ENCODE measurements at regions not wholly inside any gene's neighbourhood (a gene's known extent, or its start where the extent isn't known, plus 50 kb on each side); places are given as distances from the start of the nearest gene placed in this dataset.
"Not testable (repeated sequence)": the region's sequence is repeated elsewhere in the genome, so short reads cannot be mapped to it uniquely, and the experiment has no call there.

DNA sequence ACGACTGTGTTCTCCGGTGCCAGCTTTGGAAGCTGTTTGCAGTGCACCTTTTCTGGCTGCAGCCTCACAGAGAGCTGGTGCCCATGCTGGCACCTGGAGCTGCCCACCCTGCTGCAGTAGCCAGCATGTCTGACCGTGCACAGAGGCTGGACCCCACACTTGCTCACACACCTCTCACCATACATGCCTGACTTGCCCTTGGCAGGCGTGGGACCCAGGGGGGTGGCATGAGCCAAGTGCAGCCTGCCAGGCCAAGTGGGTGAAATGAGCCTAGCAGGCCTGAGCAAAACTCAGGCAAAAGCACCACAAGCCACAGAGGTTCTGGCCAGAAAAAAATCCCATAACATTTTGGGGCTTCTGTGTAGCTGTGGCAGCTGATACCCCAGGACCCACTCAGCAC is 258.8 kb downstream of the XPNPEP1 start (continued):
- no peak for TF ChIP-seq ZNF280D (tag by site-specific recombination; IDR thresholded peaks at IDR 0.05)
- no peak for TF ChIP-seq ZNF292 (tag by site-specific recombination; IDR thresholded peaks at IDR 0.05; ENCODE audit: borderline replicate concordance, low read depth)
- TF ChIP-seq ZNF416 (tag by site-specific recombination; IDR thresholded peaks at IDR 0.05): no peak

DNA sequence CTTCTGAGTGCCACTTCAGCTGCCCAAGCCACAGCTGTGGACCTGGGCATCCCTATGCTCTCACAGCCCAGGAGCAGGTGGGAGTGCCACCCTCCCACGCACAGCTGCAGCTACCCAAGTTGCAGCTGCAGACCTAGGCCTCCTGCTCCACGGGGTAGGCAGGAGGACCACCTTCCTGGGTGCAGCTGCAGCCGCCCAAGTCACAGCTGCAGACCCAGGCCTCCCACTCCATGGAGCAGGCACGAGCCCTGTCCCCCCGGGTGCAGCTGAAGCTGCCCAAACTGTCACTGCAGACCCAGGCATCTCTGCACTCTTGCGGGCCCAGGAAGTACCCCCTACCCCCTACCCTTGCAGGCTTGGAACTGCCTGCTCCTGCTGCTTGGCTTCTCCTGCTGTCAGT is 260.2 kb downstream of the XPNPEP1 start:
- no peak overlapping the region for H3K4me3 ChIP-seq (ENCODE audit: low read depth, low read length)
- ChIA-PET CTCF (no interaction called here), POLR2A (no interaction called here)
- no peaks in the 10 kb centered on the region for H3K36me3 ChIP-seq (ENCODE audit: control insufficient read depth in 2 of 2, insufficient read depth in 1 of 2, low read length in 2 of 2)
- no peaks in the 10 kb centered on the region for H3K4me1 ChIP-seq (ENCODE audit: control insufficient read depth, insufficient read depth, low read length)
- H3K9me3 ChIP-seq (ENCODE audit: control insufficient read depth, insufficient read depth, low read depth, low read length): no peaks in the 10 kb centered on the region
- TF ChIP-seq ZNF513 (tag by site-specific recombination; IDR thresholded peaks at IDR 0.05): no peak
- TF ChIP-seq IKZF3 (tag by site-specific recombination; IDR thresholded peaks at IDR 0.05): no peak
- TF ChIP-seq BCL11A (tag by site-specific recombination; IDR thresholded peaks at IDR 0.05; ENCODE audit: low read depth): no peak
- TF ChIP-seq ZBTB26 (tag by site-specific recombination; optimal IDR thresholded peaks at IDR 0.05): no peak
- TF ChIP-seq ZNF670 (tag by site-specific recombination; IDR thresholded peaks at IDR 0.05; ENCODE audit: low read depth): no peak
- TF ChIP-seq ZFHX2 (tag by site-specific recombination; conservative IDR thresholded peaks at IDR 0.05): no peak
- TF ChIP-seq ZNF76 (tag by site-specific recombination; IDR thresholded peaks at IDR 0.05; ENCODE audit: borderline replicate concordance, low read depth): no peak
- no peak for TF ChIP-seq ZNF514 (tag by site-specific recombination; IDR thresholded peaks at IDR 0.05)
- no peak for TF ChIP-seq SCRT2 (tag by site-specific recombination; IDR thresholded peaks at IDR 0.05)
- no peak for TF ChIP-seq ZBTB7A (tag by site-specific recombination; IDR thresholded peaks at IDR 0.05; ENCODE audit: low read depth)
- no peak for TF ChIP-seq ZNF175 (tag by site-specific recombination; IDR thresholded peaks at IDR 0.05)
- no peak for TF ChIP-seq ZNF621 (tag by site-specific recombination; IDR thresholded peaks at IDR 0.05)
- no peak for TF ChIP-seq ZNF114 (tag by site-specific recombination; IDR thresholded peaks at IDR 0.05)
- TF ChIP-seq ZNF37A (tag by site-specific recombination; IDR thresholded peaks at IDR 0.05): no peak
- TF ChIP-seq ZNF488 (tag by site-specific recombination; IDR thresholded peaks at IDR 0.05): no peak
- TF ChIP-seq GLIS1 (tag by site-specific recombination; IDR thresholded peaks at IDR 0.05): no peak
- TF ChIP-seq OSR2 (tag by site-specific recombination; IDR thresholded peaks at IDR 0.05): no peak
- no peak for TF ChIP-seq ZIC2 (tag by site-specific recombination; IDR thresholded peaks at IDR 0.05)
- no peak for TF ChIP-seq EGR2 (tag by site-specific recombination; IDR thresholded peaks at IDR 0.05; ENCODE audit: low read depth)
- TF ChIP-seq CTCF (tag by site-specific recombination; IDR thresholded peaks at IDR 0.05): no peak
- H3K27ac ChIP-seq (ENCODE audit: extremely low read depth, low read depth, low read length): no peak overlapping the region

- H3K4me1 ChIP-seq (ENCODE audit: control insufficient read depth, insufficient read depth, low read length); H3K4me3 ChIP-seq (ENCODE audit: low read depth, low read length); POLR2A ChIA-PET; H3K9me3 ChIP-seq (ENCODE audit: control insufficient read depth, insufficient read depth, low read depth, low read length); CTCF ChIA-PET; H3K27ac ChIP-seq (ENCODE audit: extremely low read depth, low read depth, low read length); H3K36me3 ChIP-seq (ENCODE audit: control insufficient read depth in 2 of 2, insufficient read depth in 1 of 2, low read length in 2 of 2): not testable (repeated sequence)
Observed at GRCh38 chr10:109652612-109653011, 270.7 kb downstream of the XPNPEP1 start.
